ENCODE measurements at regions not wholly inside any gene's neighbourhood (a gene's known extent, or its start where the extent isn't known, plus 50 kb on each side); places are given as distances from the start of the nearest gene placed in this dataset.
A peak's percentile ranks its signal among the peaks of the same experiment; 100 is the strongest.
"Not testable (repeated sequence)": the region's sequence is repeated elsewhere in the genome, so short reads cannot be mapped to it uniquely, and the experiment has no call there.

GRCh38 chrX:152079768-152080167 is 58.6 kb downstream of the MAGEA10 start:
- DNase-seq (ENCODE audit: low spot score), result no peak

- DNase-seq (ENCODE audit: low spot score), result no peak
Observed at GRCh38 chrX:152074163-152074562, 64.2 kb downstream of the MAGEA10 start.

GRCh38 chrX:152072236-152072635 is 66.1 kb downstream of the MAGEA10 start:
- peak; percentile 63 for DNase-seq (ENCODE audit: low spot score)

GRCh38 chrX:152070144-152070543 is 68.2 kb downstream of the MAGEA10 start:
- DNase-seq (ENCODE audit: low spot score), result no peak

- DNase-seq (ENCODE audit: low spot score), result no peak
Observed at GRCh38 chrX:152061557-152061956, 76.8 kb downstream of the MAGEA10 start.

GRCh38 chrX:152061083-152061482 is 77.3 kb downstream of the MAGEA10 start:
- DNase-seq (ENCODE audit: low spot score), result no peak

GRCh38 chrX:152050623-152051022 is 76.1 kb upstream of the GABRE start:
- not testable (repeated sequence) for DNase-seq (ENCODE audit: low spot score)

- DNase-seq (ENCODE audit: low spot score), result no peak
Observed at GRCh38 chrX:152044383-152044782, 69.9 kb upstream of the GABRE start.

- DNase-seq (ENCODE audit: low spot score), result peak; percentile 86
Observed at GRCh38 chrX:152038804-152039203, 64.3 kb upstream of the GABRE start.

- DNase-seq (ENCODE audit: low spot score), result no peak
Observed at GRCh38 chrX:152037183-152037582, 62.7 kb upstream of the GABRE start.

GRCh38 chrX:152031346-152031745 is 56.9 kb upstream of the GABRE start:
- not testable (repeated sequence) for DNase-seq (ENCODE audit: low spot score)

- DNase-seq (ENCODE audit: low spot score), result no peak
Observed at GRCh38 chrX:152028579-152028978, 54.1 kb upstream of the GABRE start.

- DNase-seq (ENCODE audit: low spot score), result no peak
Observed at GRCh38 chrX:152025656-152026440, 51.4 kb upstream of the GABRE start.

GRCh38 chrX:152024710-152025109 is 50.2 kb upstream of the GABRE start:
- DNase-seq (ENCODE audit: low spot score), result no peak
